ENCODE measurements at regions not wholly inside any gene's neighbourhood (a gene's known extent, or its start where the extent isn't known, plus 50 kb on each side); places are given as distances from the start of the nearest gene placed in this dataset.

GRCh38 chr2:136175466-136175865, 57.5 kb upstream of the CXCR4 start (continued):
- TF ChIP-seq IRF2 (CRISPR knock-in tag; IDR thresholded peaks at IDR 0.05): no peak
- no peak for TF ChIP-seq SIN3A (IDR thresholded peaks at IDR 0.05; ENCODE audit: borderline replicate concordance in 2 of 2, control insufficient read depth in 1 of 2, low read depth in 2 of 2, low read length in 2 of 2)
- no peak for TF ChIP-seq ZZZ3 (IDR thresholded peaks at IDR 0.05)
- no peak for TF ChIP-seq ZNF224 (CRISPR knock-in tag; IDR thresholded peaks at IDR 0.05)
- no peak for TF ChIP-seq CHD4 (IDR thresholded peaks at IDR 0.05; ENCODE audit: insufficient read depth, insufficient replicate concordance, low read depth, low read length, poor library complexity, severe bottlenecking)
- TF ChIP-seq THAP7 (CRISPR knock-in tag; IDR thresholded peaks at IDR 0.05): no peak
- no peak for TF ChIP-seq TBL1XR1 (IDR thresholded peaks at IDR 0.05; ENCODE audit: low read length in 2 of 2)
- TF ChIP-seq RBM22 (IDR thresholded peaks at IDR 0.05; ENCODE audit: low read depth, low read length, poor library complexity, severe bottlenecking): no peak
- no peak for TF ChIP-seq SMC3 (conservative IDR thresholded peaks at IDR 0.05; ENCODE audit: insufficient read depth, low read depth, low read length)

GRCh38 chr2:136173126-136173525, 55.2 kb upstream of the CXCR4 start:
- Histone ChIP-seq H3K79me2 (ENCODE audit: control insufficient read depth, insufficient read depth, low read length) (no peaks in the 10 kb centered on the region), H3K9me3 (replicated peaks; ENCODE audit: control insufficient read depth, insufficient read depth, low read depth, low read length) (no peaks in the 10 kb centered on the region), H3K27ac (ENCODE audit: extremely low read depth, low read depth, low read length) (no peak overlapping the region), H2AFZ (ENCODE audit: low read depth, low read length) (no peak overlapping the region), H3K36me3 (ENCODE audit: control insufficient read depth, insufficient read depth, low read length) (no peaks in the 10 kb centered on the region), H3K27me3 (ENCODE audit: control insufficient read depth in 2 of 2, insufficient read depth in 2 of 2, low read length in 2 of 2) (peaks cover 0 to 5% of the 10 kb centered on the region in 2 experiments; a peak in 1 of 5 replicates), H3K4me1 (replicated peaks in 1 of 2; ENCODE audit: control insufficient read depth in 2 of 2, insufficient read depth in 2 of 2, low read length in 2 of 2) (no peaks in the 10 kb centered on the region), H3K4me3 (no peak overlapping the region), H3K9me1 (ENCODE audit: control insufficient read depth, insufficient read depth, low read length) (no peaks in the 10 kb centered on the region), H4K20me1 (replicated peaks; ENCODE audit: control insufficient read depth, insufficient read depth, low read length) (no peaks in the 10 kb centered on the region), H3K4me2 (ENCODE audit: insufficient read depth, low read length) (no peak overlapping the region), H3K9ac (ENCODE audit: insufficient read depth in 1 of 2, low read depth in 2 of 2, low read length in 2 of 2) (no peak overlapping the region)
- in situ Hi-C loops (cut with MboI): no loop called here
- 0% methylated on average over 1 of the region's 1 CpG for WGBS (ENCODE audit: insufficient coverage, low coverage, missing lambda C conversion rate)
- no peak for FAIRE-seq
- intact Hi-C loops (cut with micrococcal nuclease): no loop called here
- POLR2A ChIA-PET: no interaction called here
- CTCF ChIA-PET (ENCODE audit: low intra/inter-chr PET ratio): no interaction called here
- ATAC-seq: no peak
- no TSS peak for BruUV-seq (replicated peaks)
- no peak for DNase-seq (ENCODE audit: extremely low read depth in 1 of 4, low spot score in 3 of 4)
- TF ChIP-seq BMI1 (IDR thresholded peaks at IDR 0.05; ENCODE audit: low read length) (no peak), YBX1 (IDR thresholded peaks at IDR 0.05) (no peak), ZNF436 (CRISPR knock-in tag; IDR thresholded peaks at IDR 0.05) (no peak), RBM34 (IDR thresholded peaks at IDR 0.05; ENCODE audit: borderline replicate concordance, insufficient read depth, low read length) (no peak), ZNF184 (CRISPR knock-in tag; IDR thresholded peaks at IDR 0.05) (no peak), SLC30A9 (CRISPR knock-in tag; IDR thresholded peaks at IDR 0.05) (no peak), TOE1 (IDR thresholded peaks at IDR 0.05; ENCODE audit: borderline replicate concordance) (no peak), TOE1 (CRISPR knock-in tag; IDR thresholded peaks at IDR 0.05; ENCODE audit: borderline replicate concordance, low read depth) (no peak), NUFIP1 (IDR thresholded peaks at IDR 0.05; ENCODE audit: partially characterized antibody) (no peak), THAP7 (CRISPR knock-in tag; IDR thresholded peaks at IDR 0.05) (no peak), ZNF79 (CRISPR knock-in tag; IDR thresholded peaks at IDR 0.05; ENCODE audit: low read depth) (no peak), BRD9 (IDR thresholded peaks at IDR 0.05; ENCODE audit: low read depth, partially characterized antibody) (no peak), ELF1 (tag; IDR thresholded peaks at IDR 0.05) (no peak), ZBTB2 (IDR thresholded peaks at IDR 0.05) (no peak)
